OCI-LY3 (cell line): ENCODE measurements at regions not wholly inside any gene's neighbourhood (a gene's known extent, or its start where the extent isn't known, plus 50 kb on each side); places are given as distances from the start of the nearest gene placed in this dataset.

Experiments
- H2AFZ ChIP-seq: fragments of 200-600, 300-600 bp; shearing (Covaris generic); 2 replicates; pipeline ENCODE4 v1.6.0; 2014; ENCODE audit warnings: antibody characterized with exemption, low read depth, low read length
- H3K27ac ChIP-seq: fragments of 200-600, 300-600 bp; sonication (generic); 2 replicates; pipeline ENCODE4 v1.5.1; 2014; ENCODE audit warnings: mild to moderate bottlenecking, low read length, moderate library complexity, mixed read lengths
- H3K27me3 ChIP-seq: fragments of 200-600, 300-600 bp; sonication (generic); 2 replicates; pipeline ENCODE4 v1.6.1; 2014; ENCODE audit warnings: low read depth, low read length, mixed read lengths
- H3K36me3 ChIP-seq: fragments of 200-600, 300-600 bp; sonication (generic); replicated peaks from 2 replicates; pipeline ENCODE3; 2014; ENCODE audit warnings: low read depth, low read length, mixed read lengths
- H3K4me1 ChIP-seq: fragments of 300-600, 200-600 bp; sonication (generic); 2 replicates; pipeline ENCODE4 v1.6.1; 2014; ENCODE audit warnings: low read length, mixed read lengths
- H3K4me2 ChIP-seq: fragments of 200-600, 300-600 bp; sonication (generic); 2 replicates; pipeline ENCODE4 v1.6.1; 2014; ENCODE audit warnings: low read length, mixed read lengths
- H3K4me3 ChIP-seq: fragments of 300-600, 200-600 bp; sonication (generic); 2 replicates; pipeline ENCODE4 v1.5.1; 2014; ENCODE audit warnings: antibody characterized with exemption, mild to moderate bottlenecking, low read length, moderate library complexity
- H3K79me2 ChIP-seq: fragments of 300-600, 200-600 bp; shearing (Covaris generic); 2 replicates; pipeline ENCODE4 v1.6.1; 2014; ENCODE audit warnings: mild to moderate bottlenecking, low read length, mixed read lengths
- H3K9ac ChIP-seq: fragments of 300-600, 200-600 bp; shearing (Covaris generic); 2 replicates; pipeline ENCODE4 v1.6.0; 2014; ENCODE audit warnings: mild to moderate bottlenecking, low read length, moderate library complexity
- H3K9me3 ChIP-seq: fragments of 200-600, 300-600 bp; shearing (Covaris generic); 2 replicates; pipeline ENCODE4 v1.6.1; 2014; ENCODE audit warnings: low read length, mixed read lengths; ENCODE audit not compliant: insufficient read depth
- H4K20me1 ChIP-seq: fragments of 200-600, 300-600 bp; sonication (generic); 2 replicates; pipeline ENCODE4 v1.6.1; 2016; ENCODE audit warnings: low read length, mixed read lengths; ENCODE audit not compliant: insufficient read depth
- EZH2phosphoT487 ChIP-seq: fragments of 200-600 bp; shearing (Covaris generic); IDR thresholded peaks from 2 replicates; pipeline ENCODE4 v1.6.1; 2018; ENCODE audit warnings: antibody characterized with exemption, mixed run types, low read depth
- TF ChIP-seq, protein P1 (sequence below): fragments of 200-600, 300-600 bp; sonication (generic); IDR thresholded peaks from 2 replicates; pipeline ENCODE4 v1.5.1; 2014; ENCODE audit warnings: antibody characterized with exemption, low read length, low read depth

DNA sequence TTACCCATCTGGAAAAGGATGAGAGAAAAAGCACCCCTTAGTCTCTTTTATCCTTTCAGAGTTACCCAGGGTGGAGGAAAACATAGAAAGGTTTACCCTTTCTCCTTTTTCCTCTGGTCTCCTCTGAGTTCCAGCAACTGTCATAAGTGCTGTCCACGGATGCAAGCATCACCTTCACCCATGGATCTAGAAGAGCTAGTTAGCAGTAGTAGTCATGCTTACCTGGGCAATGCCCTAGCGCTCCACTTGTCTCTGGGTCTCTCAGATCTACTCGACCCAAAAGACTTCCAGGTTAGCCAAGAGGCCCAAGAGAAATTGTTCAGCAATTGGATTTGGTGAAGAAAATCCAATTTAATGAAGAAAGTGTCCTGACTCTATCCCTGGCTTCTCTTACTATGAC, 656.2 kb upstream of the PTPRD start:
- H3K27me3 ChIP-seq = no peaks in the 10 kb centered on the region
- no peak overlapping the region for H3K4me3 ChIP-seq
- no peak overlapping the region for H3K27ac ChIP-seq
- H3K4me2 ChIP-seq = no peak overlapping the region
- no peaks in the 10 kb centered on the region for H3K79me2 ChIP-seq
- H4K20me1 ChIP-seq = no peaks in the 10 kb centered on the region
- H2AFZ ChIP-seq = no peak overlapping the region
- TF ChIP-seq EZH2phosphoT487 = no peak
- TF ChIP-seq, protein P1, sequence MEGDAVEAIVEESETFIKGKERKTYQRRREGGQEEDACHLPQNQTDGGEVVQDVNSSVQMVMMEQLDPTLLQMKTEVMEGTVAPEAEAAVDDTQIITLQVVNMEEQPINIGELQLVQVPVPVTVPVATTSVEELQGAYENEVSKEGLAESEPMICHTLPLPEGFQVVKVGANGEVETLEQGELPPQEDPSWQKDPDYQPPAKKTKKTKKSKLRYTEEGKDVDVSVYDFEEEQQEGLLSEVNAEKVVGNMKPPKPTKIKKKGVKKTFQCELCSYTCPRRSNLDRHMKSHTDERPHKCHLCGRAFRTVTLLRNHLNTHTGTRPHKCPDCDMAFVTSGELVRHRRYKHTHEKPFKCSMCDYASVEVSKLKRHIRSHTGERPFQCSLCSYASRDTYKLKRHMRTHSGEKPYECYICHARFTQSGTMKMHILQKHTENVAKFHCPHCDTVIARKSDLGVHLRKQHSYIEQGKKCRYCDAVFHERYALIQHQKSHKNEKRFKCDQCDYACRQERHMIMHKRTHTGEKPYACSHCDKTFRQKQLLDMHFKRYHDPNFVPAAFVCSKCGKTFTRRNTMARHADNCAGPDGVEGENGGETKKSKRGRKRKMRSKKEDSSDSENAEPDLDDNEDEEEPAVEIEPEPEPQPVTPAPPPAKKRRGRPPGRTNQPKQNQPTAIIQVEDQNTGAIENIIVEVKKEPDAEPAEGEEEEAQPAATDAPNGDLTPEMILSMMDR = no peak
- no peak overlapping the region for H3K9ac ChIP-seq
- no peaks in the 10 kb centered on the region for H3K36me3 ChIP-seq
- H3K4me1 ChIP-seq = no peaks in the 10 kb centered on the region
- peaks cover 14% of the 10 kb centered on the region; the same call in 1 of the 2 replicates for H3K9me3 ChIP-seq

DNA sequence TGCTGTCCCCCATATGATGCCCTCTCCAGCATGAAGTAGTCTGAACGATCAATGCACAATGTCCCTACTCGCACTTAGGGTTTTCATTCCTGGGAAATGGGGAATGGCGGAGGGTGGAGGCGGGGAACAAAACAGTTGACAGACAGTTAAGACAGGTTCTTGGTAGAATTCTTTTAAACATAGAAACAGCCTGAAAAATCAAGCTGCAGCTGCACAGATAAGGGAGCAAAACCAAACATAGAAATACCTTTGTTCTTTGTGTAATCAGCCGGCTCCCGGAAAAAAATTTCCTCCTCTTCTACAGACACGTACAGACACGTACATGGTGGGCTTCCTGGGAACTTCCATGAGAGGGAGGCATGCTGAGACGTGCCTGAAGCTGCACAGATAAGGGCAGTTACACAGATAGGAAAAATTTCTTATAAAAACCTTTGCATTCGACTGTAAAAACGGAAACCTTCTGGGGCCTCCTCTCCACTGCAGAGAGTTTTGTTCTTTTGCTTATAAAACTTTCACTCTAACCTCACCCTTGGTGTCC, 662.4 kb upstream of the PTPRD start:
- no peak overlapping the region for H3K9ac ChIP-seq
- no peaks in the 10 kb centered on the region for H3K79me2 ChIP-seq
- H3K4me3 ChIP-seq = no peak overlapping the region
- H3K4me2 ChIP-seq = no peak overlapping the region
- H3K27ac ChIP-seq = no peak overlapping the region
- no peaks in the 10 kb centered on the region for H3K9me3 ChIP-seq
- H4K20me1 ChIP-seq = no peaks in the 10 kb centered on the region
- no peaks in the 10 kb centered on the region for H3K4me1 ChIP-seq
- H2AFZ ChIP-seq = no peak overlapping the region
- no peaks in the 10 kb centered on the region for H3K27me3 ChIP-seq
- H3K36me3 ChIP-seq = no peaks in the 10 kb centered on the region
- TF ChIP-seq, protein P1 = no peak
- TF ChIP-seq EZH2phosphoT487 = no peak

DNA sequence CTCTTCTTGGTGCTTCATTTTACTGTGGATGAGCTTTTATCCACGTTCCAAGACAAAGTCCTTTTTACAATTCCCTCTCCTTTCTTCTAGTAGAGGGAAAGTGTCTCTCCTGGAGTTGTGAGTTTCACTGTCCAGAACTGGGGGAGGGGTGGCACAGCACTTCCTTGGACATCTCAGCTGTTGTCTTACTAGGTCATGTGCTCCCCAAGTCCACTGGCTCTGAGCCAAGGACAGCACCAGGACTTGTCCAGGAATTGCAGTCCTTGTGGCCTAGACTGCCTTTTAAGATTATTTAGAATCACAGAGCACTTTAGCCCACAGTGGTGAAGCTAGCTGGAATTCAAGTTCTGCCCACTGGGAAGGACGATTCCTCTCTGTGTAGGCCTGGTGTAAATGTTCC, 700.2 kb upstream of the PTPRD start:
- Histone ChIP-seq H3K4me3 (no peak overlapping the region), H3K79me2 (no peaks in the 10 kb centered on the region), H3K9ac (no peak overlapping the region), H3K36me3 (no peaks in the 10 kb centered on the region), H2AFZ (no peak overlapping the region), H3K27ac (no peak overlapping the region), H4K20me1 (no peaks in the 10 kb centered on the region), H3K4me1 (no peaks in the 10 kb centered on the region), H3K9me3 (no peaks in the 10 kb centered on the region), H3K27me3 (no peaks in the 10 kb centered on the region), H3K4me2 (no peak overlapping the region)
- no peak for TF ChIP-seq EZH2phosphoT487
- TF ChIP-seq, protein P1 = no peak

DNA sequence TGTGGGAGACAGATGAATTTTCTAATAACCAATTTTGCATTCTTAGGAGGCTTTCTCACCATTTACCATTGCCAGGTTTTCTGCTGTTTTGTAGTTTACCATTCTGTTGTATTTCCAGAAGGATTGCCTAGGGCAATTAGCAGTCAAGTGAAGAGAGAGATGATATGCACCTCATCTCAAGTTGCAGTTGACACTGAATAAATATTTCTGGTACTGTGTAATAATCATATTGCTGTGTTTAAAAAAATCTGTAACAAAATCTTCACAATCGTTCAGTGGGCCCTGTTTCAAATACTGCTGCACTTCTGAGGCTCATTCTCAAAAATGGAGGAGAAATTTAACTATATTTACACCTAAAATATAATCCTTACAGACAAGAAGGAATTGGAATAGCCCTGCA, 706.1 kb upstream of the PTPRD start:
- Histone ChIP-seq H3K4me1 (no peaks in the 10 kb centered on the region), H3K79me2 (no peaks in the 10 kb centered on the region), H3K36me3 (no peaks in the 10 kb centered on the region), H4K20me1 (no peaks in the 10 kb centered on the region), H3K27me3 (no peaks in the 10 kb centered on the region), H3K9me3 (no peaks in the 10 kb centered on the region), H2AFZ (no peak overlapping the region), H3K4me3 (no peak overlapping the region), H3K4me2 (no peak overlapping the region), H3K9ac (no peak overlapping the region), H3K27ac (no peak overlapping the region)
- TF ChIP-seq EZH2phosphoT487 = no peak
- TF ChIP-seq, protein P1 = no peak
